Smooth muscle cell (in vitro differentiated cells): ENCODE measurements at regions not wholly inside any gene's neighbourhood (a gene's known extent, or its start where the extent isn't known, plus 50 kb on each side); places are given as distances from the start of the nearest gene placed in this dataset.
A peak's percentile ranks its signal among the peaks of the same experiment; 100 is the strongest.

ENCODE experiments used
- DNase-seq: peaks from one replicate; lab custom pipeline; 2025; ENCODE audit not compliant: unreplicated experiment; lab: John Stamatoyannopoulos, UW
- H2AFZ ChIP-seq: fragments of 200-600 bp; sonication (generic); 2 replicates; pipeline ENCODE4 v1.6.0; 2016; ENCODE audit warnings: antibody characterized with exemption, low read depth, mild to moderate bottlenecking
- H3F3A ChIP-seq: fragments of 200-600 bp; sonication (generic); 2 replicates; pipeline ENCODE4 v1.6.0; 2017; ENCODE audit warnings: antibody characterized with exemption, low read depth
- H3K27ac ChIP-seq: fragments of 200-600 bp; sonication (generic); 2 replicates; pipeline ENCODE4 v1.5.1; 2016; ENCODE audit warnings: low read depth, mild to moderate bottlenecking
- H3K27me3 ChIP-seq: fragments of 200-600 bp; sonication (generic); 2 replicates; pipeline ENCODE4 v1.6.1; 2016; ENCODE audit warnings: low read depth, mild to moderate bottlenecking
- H3K36me3 ChIP-seq: fragments of 200-600 bp; sonication (generic); 2 replicates; pipeline ENCODE4 v1.5.1; 2016; ENCODE audit warnings: low read depth
- H3K4me1 ChIP-seq: fragments of 200-600 bp; sonication (generic); 2 replicates; pipeline ENCODE4 v1.5.1; 2016; ENCODE audit warnings: low read depth
- H3K4me2 ChIP-seq: fragments of 200-600 bp; sonication (generic); 2 replicates; pipeline ENCODE4 v1.6.0; 2016; ENCODE audit warnings: mild to moderate bottlenecking
- H3K4me3 ChIP-seq: fragments of 200-600 bp; sonication (generic); 2 replicates; pipeline ENCODE4 v1.5.1; 2016; ENCODE audit warnings: mild to moderate bottlenecking
- H3K79me2 ChIP-seq: fragments of 200-600 bp; sonication (generic); 2 replicates; pipeline ENCODE4 v1.6.0; 2016; ENCODE audit warnings: low read depth, mild to moderate bottlenecking
- H3K9ac ChIP-seq: fragments of 200-600 bp; sonication (generic); 2 replicates; pipeline ENCODE4 v1.6.0; 2016; ENCODE audit warnings: low read depth
- H3K9me3 ChIP-seq: fragments of 200-600 bp; sonication (generic); replicated peaks from 2 replicates; pipeline ENCODE4 v1.5.1; 2016; ENCODE audit warnings: low read depth
- H4K20me1 ChIP-seq: fragments of 200-600 bp; sonication (generic); 2 replicates; pipeline ENCODE4 v1.6.0; 2016; ENCODE audit warnings: low read depth
- WGBS: methylation state at CpG from one replicate; pipeline ENCODE4 v1.1.7; 2016; ENCODE audit warnings: low lambda C conversion rate; 5-methylcytosine and 5-hydroxymethylcytosine counted together
- TF ChIP-seq, protein P1 (sequence below): fragments of 200-600 bp; sonication (generic); IDR thresholded peaks from 2 replicates; pipeline ENCODE4 v1.5.1; 2017; ENCODE audit warnings: borderline replicate concordance, mild to moderate bottlenecking, antibody characterized with exemption; ENCODE audit not compliant: insufficient read depth, poor library complexity, severe bottlenecking

- no peaks in the 10 kb centered on the region for H3K9me3 ChIP-seq
- no peak for DNase-seq
- no peak overlapping the region for H2AFZ ChIP-seq
- H3K27me3 ChIP-seq, result peaks cover 14% of the 10 kb centered on the region
- no peaks in the 10 kb centered on the region for H4K20me1 ChIP-seq
- H3K4me2 ChIP-seq, result peak overlapping the region; percentile 25
- H3K4me1 ChIP-seq, result peaks cover 5% of the 10 kb centered on the region
- no peak overlapping the region for H3K27ac ChIP-seq
- H3K4me3 ChIP-seq, result no peak overlapping the region
- H3K79me2 ChIP-seq, result no peaks in the 10 kb centered on the region
- no peaks in the 10 kb centered on the region for H3F3A ChIP-seq
- TF ChIP-seq, protein P1, sequence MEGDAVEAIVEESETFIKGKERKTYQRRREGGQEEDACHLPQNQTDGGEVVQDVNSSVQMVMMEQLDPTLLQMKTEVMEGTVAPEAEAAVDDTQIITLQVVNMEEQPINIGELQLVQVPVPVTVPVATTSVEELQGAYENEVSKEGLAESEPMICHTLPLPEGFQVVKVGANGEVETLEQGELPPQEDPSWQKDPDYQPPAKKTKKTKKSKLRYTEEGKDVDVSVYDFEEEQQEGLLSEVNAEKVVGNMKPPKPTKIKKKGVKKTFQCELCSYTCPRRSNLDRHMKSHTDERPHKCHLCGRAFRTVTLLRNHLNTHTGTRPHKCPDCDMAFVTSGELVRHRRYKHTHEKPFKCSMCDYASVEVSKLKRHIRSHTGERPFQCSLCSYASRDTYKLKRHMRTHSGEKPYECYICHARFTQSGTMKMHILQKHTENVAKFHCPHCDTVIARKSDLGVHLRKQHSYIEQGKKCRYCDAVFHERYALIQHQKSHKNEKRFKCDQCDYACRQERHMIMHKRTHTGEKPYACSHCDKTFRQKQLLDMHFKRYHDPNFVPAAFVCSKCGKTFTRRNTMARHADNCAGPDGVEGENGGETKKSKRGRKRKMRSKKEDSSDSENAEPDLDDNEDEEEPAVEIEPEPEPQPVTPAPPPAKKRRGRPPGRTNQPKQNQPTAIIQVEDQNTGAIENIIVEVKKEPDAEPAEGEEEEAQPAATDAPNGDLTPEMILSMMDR, result no peak
- 31% methylated on average over 10 of the region's 10 CpGs for WGBS
- H3K9ac ChIP-seq, result no peak overlapping the region
- no peaks in the 10 kb centered on the region for H3K36me3 ChIP-seq
These were observed 119.5 kb upstream of the CD93 start for GRCh38 chr20:23205611-23206041.

DNA sequence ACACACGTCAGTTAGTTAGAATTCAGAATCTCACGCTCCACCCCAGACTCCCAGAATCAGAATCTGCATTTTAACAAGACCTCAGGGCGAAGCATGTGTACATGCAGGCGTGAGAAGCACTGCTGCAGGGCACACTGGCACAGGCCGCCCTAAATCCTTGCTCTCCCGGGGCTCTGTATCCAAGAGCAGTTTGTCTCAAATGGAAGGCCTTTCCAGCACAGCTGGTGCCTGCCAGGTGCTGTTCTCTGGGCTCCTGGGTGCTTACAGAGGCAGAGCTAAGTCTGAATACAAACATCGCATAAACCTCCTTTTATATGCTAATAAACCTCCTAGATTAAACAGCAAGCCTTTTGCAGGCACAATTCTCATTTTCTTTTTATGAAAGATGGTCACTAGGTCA, 119.1 kb upstream of the CD93 start:
- Histone ChIP-seq H4K20me1 (no peaks in the 10 kb centered on the region), H3K9ac (no peak overlapping the region), H3K27me3 (peaks cover 14% of the 10 kb centered on the region), H3K79me2 (no peaks in the 10 kb centered on the region), H3F3A (no peaks in the 10 kb centered on the region), H3K4me1 (peaks cover 5% of the 10 kb centered on the region), H3K4me3 (no peak overlapping the region), H3K9me3 (no peaks in the 10 kb centered on the region), H2AFZ (no peak overlapping the region), H3K36me3 (no peaks in the 10 kb centered on the region), H3K27ac (no peak overlapping the region), H3K4me2 (no peak overlapping the region)
- DNase-seq, result no peak
- TF ChIP-seq, protein P1, result no peak
- WGBS, result 67% methylated on average over 7 of the region's 7 CpGs

DNA sequence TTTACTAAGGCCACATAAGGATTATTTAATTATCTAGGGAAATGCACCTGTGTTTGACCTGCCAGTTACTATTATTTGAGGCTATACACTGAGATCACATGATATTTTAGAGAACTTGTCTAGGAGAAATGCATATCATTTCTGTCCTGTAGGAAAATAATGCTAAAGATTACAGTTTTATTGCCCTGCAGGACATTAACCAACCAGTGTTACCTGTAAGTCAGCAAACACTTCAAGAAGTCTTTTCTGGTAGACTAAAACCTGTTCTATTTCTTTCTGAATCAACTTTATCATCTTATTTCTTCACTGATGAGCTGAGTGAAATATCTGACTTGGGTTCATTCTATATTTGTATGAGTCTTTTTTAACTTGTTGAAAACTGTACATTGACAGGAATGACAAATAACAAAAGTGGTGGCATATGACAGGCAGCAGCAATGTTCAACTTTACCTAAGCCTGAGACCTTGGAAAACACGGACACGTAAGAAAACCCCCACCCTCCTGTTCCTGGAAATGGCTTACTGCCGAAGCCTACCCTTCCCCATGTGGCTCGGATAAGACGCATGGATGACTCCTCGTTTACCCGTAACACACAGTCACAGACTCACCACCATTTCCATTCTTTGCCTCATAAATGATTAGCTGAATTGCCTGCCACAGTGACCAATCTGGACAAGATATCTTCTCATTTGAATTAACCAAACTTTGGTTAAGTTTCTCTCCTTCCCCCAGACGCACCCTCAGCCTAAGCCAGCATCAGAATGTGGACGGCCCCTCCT, 118.0 kb upstream of the CD93 start:
- Histone ChIP-seq H3K27ac (no peak overlapping the region), H3K9me3 (no peaks in the 10 kb centered on the region), H3K27me3 (peaks cover 14% of the 10 kb centered on the region), H3K79me2 (no peaks in the 10 kb centered on the region), H3F3A (no peaks in the 10 kb centered on the region), H3K4me3 (no peak overlapping the region), H3K4me2 (no peak overlapping the region), H3K36me3 (no peaks in the 10 kb centered on the region), H2AFZ (no peak overlapping the region), H3K9ac (no peak overlapping the region), H3K4me1 (peaks cover 5% of the 10 kb centered on the region), H4K20me1 (no peaks in the 10 kb centered on the region)
- no peak for DNase-seq
- TF ChIP-seq, protein P1, result no peak
- WGBS, result 80% methylated on average over 9 of the region's 9 CpGs

GRCh38 chr20:23203310-23203709, 117.2 kb upstream of the CD93 start:
- Histone ChIP-seq H3K27me3 (peaks cover 14% of the 10 kb centered on the region), H3K4me2 (no peak overlapping the region), H3K79me2 (no peaks in the 10 kb centered on the region), H4K20me1 (no peaks in the 10 kb centered on the region), H3K36me3 (no peaks in the 10 kb centered on the region), H3K9ac (no peak overlapping the region), H3F3A (no peaks in the 10 kb centered on the region), H3K4me3 (no peak overlapping the region), H3K27ac (no peak overlapping the region), H3K9me3 (no peaks in the 10 kb centered on the region), H2AFZ (no peak overlapping the region), H3K4me1 (peaks cover 5% of the 10 kb centered on the region)
- DNase-seq, result no peak
- TF ChIP-seq, protein P1, result no peak
- WGBS, result 81% methylated on average over 2 of the region's 2 CpGs
